Activated CD4-positive, alpha-beta T cell treated with anti-CD3 and anti-CD28 coated beads, Interleukin-2, amount 50 U/mL, for 4 hours (primary cell): ENCODE measurements at regions not wholly inside any gene's neighbourhood (a gene's known extent, or its start where the extent isn't known, plus 50 kb on each side); places are given as distances from the start of the nearest gene placed in this dataset.
"Not testable (repeated sequence)": the region's sequence is repeated elsewhere in the genome, so short reads cannot be mapped to it uniquely, and the experiment has no call there.

Experiments used
- DNase-seq, 2 experiments: peaks; one replicate each; pipeline ENCODE4 v3.0.0-alpha.2; 2020

- no peak for DNase-seq
These were observed 408.7 kb downstream of the REEP3 start for GRCh38 chr10:63929831-63930467.

GRCh38 chr10:63930584-63930983 lies 409.4 kb downstream of the REEP3 start:
- no peak for DNase-seq

GRCh38 chr10:63935705-63936104 lies 414.5 kb downstream of the REEP3 start:
- no peak for DNase-seq

GRCh38 chr10:63940277-63940922 lies 419.2 kb downstream of the REEP3 start:
- no peak for DNase-seq

GRCh38 chr10:63964406-63964805 lies 443.2 kb downstream of the REEP3 start:
- no peak for DNase-seq

- no peak for DNase-seq
These were observed 444.6 kb downstream of the REEP3 start for GRCh38 chr10:63965846-63966245.

GRCh38 chr10:63972949-63973827 lies 452.0 kb downstream of the REEP3 start:
- no peak for DNase-seq

GRCh38 chr10:63976538-63976937 lies 455.3 kb downstream of the REEP3 start:
- DNase-seq: no peak

GRCh38 chr10:63977329-63977923 lies 456.2 kb downstream of the REEP3 start:
- DNase-seq: no peak

GRCh38 chr10:63980870-63981269 lies 459.7 kb downstream of the REEP3 start:
- not testable (repeated sequence) for DNase-seq

GRCh38 chr10:63984061-63984460 lies 462.9 kb downstream of the REEP3 start:
- not testable (repeated sequence) for DNase-seq

GRCh38 chr10:63986536-63986935 lies 465.3 kb downstream of the REEP3 start:
- no peak for DNase-seq

GRCh38 chr10:63987212-63987611 lies 466.0 kb downstream of the REEP3 start:
- DNase-seq: no peak

- DNase-seq: no peak
These were observed 473.2 kb downstream of the REEP3 start for GRCh38 chr10:63994371-63994770.

GRCh38 chr10:64007157-64007556 lies 486.0 kb downstream of the REEP3 start:
- DNase-seq: no peak

- no peak for DNase-seq
These were observed 489.5 kb downstream of the REEP3 start for GRCh38 chr10:64010711-64011110.

- DNase-seq: no peak
These were observed 490.9 kb downstream of the REEP3 start for GRCh38 chr10:64011912-64012714.

- DNase-seq: no peak
These were observed 493.1 kb downstream of the REEP3 start for GRCh38 chr10:64014281-64014680.

- no peak for DNase-seq
These were observed 502.8 kb downstream of the REEP3 start for GRCh38 chr10:64023926-64024470.

GRCh38 chr10:64033711-64034110 lies 512.5 kb downstream of the REEP3 start:
- DNase-seq: no peak

GRCh38 chr10:64036321-64036930 lies 515.2 kb downstream of the REEP3 start:
- DNase-seq: no peak
